NCI-H774 (cell line): ENCODE measurements at regions not wholly inside any gene's neighbourhood (a gene's known extent, or its start where the extent isn't known, plus 50 kb on each side); places are given as distances from the start of the nearest gene placed in this dataset.
"Not testable (repeated sequence)": the region's sequence is repeated elsewhere in the genome, so short reads cannot be mapped to it uniquely, and the experiment has no call there.

Experiments
- DNase-seq: peaks from one replicate; lab custom pipeline; 2025; lab: John Stamatoyannopoulos, UW

DNA sequence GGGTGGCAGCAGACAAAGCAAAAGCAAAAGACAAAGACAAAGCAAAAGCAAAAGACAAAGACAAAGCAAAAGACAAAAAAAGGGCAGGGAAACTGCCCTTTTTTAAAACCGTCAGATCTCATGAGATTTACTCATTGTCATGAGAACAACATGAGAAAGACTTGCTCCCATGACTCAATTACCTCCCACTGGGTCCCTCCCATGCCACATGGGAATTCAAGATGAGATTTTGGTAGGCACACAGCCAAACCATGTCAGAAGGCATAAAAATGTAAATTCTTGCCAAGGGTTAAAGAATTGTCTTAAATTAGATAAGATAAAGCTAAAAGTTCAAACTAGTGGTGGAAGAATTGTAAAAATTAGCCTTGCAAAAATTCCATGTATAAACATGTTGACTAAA lies 419.7 kb downstream of the TRAM1L1 start:
- no peak for DNase-seq

DNA sequence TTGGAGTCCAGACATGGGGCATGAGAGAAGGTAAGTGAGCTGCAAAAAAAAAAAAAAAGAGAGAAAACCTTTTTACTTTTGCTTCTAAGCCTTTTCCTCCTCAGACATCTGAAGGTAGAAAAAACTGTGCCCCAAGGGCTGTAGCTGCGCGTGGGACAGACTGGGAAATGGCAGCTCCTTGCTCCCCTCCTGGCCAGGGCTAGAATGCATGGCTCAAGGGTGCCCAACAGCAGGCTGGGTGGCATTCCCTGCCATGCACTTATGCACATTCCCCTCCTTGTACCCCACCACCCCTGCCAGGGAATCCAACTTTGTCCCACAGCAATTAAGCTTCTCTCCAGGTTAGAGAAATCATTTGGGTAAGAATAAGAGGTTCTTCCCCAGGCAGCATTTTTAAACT lies 421.2 kb downstream of the TRAM1L1 start:
- DNase-seq = no peak

DNA sequence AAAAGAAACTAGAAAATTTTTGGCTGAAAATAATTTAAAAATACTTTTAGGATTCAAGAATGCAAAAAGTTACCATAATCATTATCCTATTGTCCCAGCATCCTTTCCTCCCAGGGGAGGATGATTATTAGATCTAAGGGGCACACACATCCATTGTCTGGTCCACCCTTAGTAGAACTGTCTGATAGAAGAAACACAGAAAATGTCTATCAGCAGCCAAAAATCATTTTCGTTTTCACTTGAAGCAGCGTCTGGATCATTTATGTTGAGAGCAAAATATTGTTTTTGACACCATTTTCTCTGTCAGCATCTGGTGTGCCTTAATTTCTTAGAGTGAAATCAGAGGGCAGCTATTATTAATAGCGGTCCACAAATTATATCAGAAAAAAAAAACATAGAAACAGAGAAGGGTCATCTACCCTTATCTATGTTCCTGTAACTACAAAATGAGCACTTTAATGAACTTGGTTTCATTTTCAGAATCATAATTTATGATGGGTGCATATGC lies 446.3 kb downstream of the TRAM1L1 start:
- no peak for DNase-seq

DNA sequence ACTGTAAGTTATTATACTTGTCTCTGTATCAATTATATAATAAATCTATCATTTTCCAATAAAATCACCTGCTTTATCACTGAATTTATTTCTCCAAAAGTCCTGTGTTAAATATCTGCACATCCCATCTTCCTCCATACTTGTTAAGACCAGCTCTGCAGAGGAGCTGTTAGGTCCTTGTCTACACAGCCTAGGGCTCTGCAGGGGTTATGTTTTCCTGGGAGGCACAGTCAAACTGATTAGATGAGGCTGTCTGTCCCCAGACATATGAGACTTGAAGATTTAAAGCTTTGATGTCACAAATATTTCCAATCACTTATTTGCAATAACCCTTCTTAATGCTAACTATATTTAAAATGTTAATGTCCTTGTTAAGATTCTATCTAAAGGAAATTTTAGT lies 446.8 kb downstream of the TRAM1L1 start:
- no peak for DNase-seq

DNA sequence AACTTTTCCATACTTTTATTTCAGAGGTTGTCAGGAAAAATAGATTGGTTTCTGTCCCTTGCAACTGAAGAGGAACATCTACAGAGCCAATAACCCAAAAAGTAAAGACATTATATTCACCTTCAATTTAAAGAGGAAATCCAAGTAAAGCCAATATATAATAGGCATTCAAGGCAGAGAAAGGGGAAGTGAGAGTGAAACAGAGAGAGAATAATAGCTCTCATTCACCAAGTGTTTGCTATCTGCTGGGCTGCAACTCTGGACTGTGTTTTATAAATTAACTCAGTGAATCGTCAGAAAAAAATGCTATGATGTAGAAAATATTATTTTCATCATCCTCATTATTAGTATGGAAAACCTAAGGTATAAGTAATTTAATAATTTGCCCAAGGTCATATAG lies 448.5 kb downstream of the TRAM1L1 start:
- no peak for DNase-seq

DNA sequence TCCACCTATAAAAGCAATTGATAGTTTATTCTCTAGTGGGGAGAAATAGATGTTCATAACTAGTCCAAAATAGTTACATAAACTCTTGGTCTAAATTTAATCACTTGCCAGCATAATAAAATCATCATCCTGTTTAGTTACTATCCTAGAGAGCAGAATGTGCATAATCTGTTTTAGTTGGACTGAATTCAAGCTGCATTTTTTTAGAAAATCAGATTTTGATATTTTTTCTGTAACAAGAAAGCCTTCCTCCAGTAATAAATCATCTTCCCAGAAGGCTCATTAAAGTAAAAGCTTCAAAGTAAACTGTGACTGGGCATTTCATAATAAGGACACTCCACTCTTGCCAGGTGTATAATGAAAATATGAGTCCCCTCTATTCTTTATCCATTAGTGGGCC lies 453.1 kb downstream of the TRAM1L1 start:
- no peak for DNase-seq

DNA sequence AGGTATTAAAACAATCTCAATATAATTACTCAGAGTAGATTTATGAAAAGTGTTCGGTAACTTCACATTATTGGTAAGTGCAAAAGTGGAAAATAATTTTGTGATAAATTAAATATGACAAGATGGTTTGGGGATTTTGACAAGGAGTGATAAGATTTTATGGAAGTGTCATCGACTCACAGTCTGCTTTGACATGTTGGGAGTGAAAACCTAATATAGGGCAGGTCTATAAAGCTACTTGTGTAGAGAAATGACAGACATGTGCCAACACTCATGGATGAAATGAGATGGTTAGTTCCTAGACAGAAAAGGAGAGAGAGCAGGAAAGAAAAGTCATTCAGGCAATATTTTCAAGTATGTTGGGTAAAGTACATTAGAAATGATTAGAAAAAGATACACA lies 456.8 kb downstream of the TRAM1L1 start:
- no peak for DNase-seq

DNA sequence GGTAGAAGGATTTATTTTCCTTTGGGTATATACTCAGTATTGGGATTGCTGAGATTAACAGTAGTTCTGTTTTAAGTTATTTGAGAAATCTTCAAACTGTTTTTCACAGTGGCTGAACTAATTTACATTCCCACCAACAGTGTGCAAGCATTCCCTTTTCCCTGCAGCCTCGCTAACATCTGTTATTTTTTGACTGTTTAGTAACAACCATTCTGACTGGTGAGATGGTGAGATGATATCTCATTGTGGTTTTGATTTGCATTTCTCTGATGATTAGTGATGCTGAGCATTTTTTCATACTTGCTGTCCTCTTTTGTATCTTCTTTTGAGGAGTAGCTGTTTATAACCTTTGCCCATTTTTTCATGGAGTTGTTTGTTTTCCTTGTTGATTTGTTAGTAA lies 457.8 kb downstream of the TRAM1L1 start:
- DNase-seq = no peak

DNA sequence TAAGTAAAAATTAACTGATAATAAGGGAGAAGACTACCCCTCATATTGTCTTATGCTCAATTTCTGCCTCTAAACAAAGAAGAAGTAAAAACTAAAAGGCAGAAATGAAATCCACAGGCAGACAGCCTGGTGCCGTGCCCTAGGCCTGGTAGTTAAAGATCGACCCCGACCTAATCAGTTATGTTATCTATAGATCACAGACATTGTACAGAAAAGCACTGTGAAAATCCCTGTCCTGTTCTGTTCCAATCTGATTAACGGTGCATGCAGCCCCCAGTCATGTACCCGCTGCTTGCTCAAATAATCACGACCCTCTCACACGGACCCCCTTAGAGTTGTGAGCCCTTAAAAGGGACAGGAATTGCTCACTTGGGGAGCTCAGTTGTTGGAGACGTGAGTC lies 465.9 kb downstream of the TRAM1L1 start:
- DNase-seq = not testable (repeated sequence)

DNA sequence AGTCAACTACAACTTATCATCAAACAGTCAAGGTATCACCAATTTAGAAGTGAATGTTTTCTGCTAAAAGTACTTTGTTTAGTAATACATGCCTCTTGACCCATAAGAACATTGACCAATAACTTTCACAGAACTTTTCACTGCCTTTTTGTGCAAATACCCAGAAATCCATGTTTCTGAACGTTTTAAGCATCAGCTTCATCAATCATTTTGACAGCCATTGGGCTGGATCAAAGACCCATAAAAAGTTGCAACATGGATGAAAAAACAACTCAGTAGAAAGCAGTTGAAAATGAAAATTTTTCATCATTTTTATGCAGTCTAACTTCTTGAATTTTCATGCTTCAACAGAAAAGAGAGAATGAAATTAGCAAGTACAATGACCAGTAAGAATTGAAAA lies 466.7 kb downstream of the TRAM1L1 start:
- DNase-seq = no peak

DNA sequence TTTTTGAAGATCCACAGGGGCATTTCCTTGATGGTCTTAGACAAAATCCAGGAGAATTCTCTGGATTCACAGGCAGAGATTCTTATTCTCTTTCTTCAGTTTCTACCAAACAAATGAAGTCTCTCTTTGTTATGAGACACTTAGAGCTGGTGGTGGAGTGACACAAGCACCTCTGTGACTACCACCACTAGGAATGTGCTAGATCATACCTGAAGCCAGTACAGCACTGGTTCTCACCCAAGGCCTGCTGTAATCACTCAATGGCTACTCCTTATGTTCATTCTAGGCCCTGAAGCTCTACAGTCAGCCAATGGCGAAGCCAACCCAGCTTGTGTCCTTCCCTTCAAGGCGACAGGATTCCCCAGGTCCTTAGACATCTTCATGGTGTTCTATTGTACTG lies 482.3 kb downstream of the TRAM1L1 start:
- DNase-seq = no peak

DNA sequence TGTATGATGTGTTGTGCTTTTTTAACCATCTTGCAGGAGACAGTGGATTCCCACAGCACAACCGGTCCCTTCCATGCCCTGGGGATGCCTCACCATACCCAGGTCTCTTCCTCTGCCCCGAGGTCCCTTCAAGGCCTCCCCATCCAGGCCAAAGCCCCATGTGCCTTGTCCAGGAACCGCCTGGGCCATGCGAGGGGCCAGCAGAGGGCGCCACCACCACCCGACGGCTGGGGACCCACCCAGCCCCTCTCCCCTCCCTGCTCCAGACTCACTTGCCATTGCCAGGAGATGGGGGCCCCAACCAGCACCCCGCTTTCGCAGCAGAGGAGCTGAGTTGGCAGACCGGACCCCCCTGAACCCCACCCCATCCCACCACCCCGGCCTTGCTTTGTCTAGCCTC lies 485.5 kb downstream of the TRAM1L1 start:
- no peak for DNase-seq

DNA sequence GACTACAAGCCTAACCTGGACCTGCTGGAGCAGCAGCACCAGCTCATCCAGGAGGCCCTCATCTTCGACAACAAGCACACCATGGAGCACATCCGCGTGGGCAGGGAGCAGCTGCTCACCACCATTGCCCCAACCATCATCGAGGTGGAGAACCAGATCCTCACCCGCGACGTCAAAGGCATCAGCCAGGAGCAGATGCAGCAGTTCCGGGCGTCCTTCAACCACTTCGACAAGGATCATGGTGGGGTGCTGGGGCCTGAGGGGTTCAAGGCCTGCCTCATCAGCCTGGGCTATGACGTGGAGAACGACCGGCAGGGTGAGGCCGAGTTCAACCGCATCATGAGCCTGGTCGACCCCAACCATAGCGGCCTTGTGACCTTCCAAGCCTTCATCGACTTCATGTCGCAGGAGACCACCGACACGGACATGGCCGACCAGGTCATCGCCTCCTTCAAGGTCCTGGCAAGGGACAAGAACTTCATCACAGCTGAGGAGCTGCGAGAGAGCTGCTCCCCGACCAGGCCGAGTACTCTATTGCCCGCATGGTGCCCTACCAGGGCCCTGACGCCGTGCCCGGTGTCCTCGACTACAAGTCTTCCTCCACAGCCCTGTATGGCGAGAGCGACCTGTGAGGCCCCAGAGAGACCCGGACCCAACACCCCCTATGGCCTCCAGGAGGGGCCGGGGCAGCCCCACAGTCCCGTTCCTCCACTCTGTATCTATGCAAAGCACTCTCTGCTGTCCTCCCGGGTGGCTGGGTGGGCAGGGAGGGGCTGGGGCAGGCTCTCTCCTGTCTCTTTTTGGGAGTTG lies 486.2 kb downstream of the TRAM1L1 start:
- DNase-seq = no peak

DNA sequence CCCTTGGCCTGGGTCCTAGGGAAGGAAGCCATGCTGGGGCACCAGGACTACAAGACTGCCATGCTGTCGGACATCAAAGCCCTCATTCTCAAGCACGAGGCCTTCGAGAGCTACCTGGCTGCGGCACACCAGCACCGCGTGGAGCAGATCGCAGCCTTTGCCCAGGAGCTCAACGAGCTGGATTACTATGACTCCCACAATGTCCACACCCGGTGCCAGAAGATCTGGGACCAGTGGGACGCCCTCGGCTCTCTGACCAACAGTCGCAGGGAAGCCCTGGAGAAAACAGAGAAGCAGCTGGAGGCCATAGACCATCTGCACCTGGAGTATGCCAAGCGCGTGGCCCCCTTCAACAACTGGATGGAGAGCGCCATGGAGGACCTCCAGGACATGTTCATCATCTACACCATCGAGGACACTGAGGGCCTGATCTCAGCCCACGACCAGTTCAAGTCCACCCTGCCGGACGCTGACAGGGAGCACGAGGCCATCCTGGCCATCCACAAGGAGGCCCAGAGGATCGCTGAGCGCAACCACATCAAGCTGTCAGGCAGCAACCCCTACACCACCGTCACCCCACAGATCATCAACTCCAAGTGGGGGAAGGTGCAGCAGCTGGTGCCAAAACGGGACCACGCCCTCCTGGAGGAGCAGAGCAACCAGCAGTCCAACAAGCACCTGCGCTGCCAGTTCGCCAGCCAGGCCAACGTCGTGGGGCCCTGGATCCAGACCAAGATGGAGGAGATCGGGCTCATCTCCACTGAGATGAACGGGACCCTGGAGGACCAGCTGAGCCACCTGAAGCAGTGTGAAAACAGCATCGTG lies 487.0 kb downstream of the TRAM1L1 start:
- DNase-seq = no peak

DNA sequence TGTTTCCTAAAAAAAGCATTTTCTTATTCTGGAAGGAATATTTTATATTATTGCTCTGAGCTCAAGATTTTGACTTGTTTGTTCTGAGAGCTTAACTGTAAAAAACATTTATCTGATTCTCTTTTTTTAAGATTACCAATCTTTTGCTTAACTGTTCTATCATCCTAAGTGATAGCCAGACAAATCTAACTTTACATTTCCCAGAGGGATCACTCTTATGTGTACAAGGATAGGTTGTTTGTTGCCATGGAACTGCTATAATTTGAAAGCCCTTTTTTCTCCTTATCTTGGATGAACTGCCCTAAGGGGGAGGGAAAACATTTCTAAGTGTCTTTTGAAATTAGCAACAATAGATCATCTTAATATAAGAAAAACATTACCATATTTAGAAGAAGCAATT lies 494.7 kb downstream of the TRAM1L1 start:
- no peak for DNase-seq

DNA sequence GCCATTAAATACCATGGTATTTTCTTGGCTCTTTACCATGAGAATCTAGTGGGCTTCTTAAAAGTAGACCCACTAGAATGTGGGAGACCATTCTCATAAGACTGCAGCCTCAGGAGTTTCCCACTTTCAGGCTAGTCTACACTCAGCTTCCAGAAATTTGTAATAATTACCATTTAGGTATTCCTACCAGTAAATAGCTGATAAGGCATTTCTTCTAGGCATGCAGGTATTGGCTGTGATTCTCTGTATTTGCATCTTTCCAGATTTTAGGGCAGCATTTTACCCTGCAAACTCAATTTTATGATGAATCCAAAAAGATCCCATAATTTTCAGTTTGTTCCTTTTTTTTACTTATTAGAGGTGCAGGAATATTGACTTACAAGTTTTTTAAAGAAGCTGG lies 496.6 kb downstream of the TRAM1L1 start:
- DNase-seq = no peak

DNA sequence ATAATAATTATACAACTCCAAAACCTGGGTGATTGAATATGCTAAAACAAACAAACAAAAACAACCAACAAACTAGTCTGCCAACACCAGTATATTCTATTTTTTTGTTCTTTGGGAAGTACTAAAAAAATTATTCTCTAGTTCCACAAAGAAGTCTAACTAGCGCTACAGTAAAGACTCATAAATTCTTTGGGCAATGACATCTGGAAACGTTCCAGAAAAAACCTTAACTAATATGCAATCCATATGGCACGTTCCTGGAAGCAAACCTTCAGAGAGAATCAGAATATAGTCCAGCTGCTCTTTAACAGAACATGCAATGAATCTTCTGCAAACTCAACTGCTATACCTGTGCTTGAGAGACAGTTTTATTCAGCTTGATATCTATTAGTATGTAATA lies 500.1 kb downstream of the TRAM1L1 start:
- DNase-seq = no peak

DNA sequence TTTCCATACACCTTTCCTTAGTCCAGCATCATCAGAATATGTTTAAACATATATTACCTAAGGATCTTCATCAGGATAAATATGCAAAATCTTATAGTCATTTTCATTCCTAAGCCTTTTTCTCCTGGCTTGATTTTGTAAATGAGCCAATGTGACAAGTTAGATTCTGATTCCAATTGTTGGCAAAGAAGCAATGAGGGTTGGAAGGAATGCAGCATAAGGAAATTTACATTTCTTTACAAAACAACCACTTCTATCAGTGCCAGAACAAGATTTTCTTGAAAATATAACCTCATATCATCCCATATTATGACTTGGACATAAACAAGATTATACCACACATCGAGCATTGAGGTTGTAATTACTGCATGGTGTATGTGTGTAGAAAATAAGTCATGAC lies 508.1 kb downstream of the TRAM1L1 start:
- no peak for DNase-seq

DNA sequence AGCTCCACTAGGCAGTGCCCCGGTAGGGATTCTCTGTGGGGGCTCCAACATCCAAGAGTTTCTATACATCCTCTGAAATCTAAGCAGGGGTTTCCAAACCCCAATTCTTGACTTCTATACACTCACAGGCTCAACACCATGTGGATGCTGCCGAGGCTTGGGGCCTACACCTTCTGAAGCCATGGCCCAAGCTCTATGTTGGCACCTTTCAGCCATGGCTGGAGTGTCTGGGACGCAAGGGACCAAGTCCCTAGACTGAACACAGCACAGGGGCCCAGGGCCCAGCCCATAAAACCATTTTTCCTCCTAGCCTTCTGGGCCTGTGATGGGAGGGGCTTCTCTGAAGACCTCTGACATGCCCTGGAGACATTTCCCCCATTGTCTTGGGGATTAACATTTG lies 511.8 kb downstream of the TRAM1L1 start:
- no peak for DNase-seq

DNA sequence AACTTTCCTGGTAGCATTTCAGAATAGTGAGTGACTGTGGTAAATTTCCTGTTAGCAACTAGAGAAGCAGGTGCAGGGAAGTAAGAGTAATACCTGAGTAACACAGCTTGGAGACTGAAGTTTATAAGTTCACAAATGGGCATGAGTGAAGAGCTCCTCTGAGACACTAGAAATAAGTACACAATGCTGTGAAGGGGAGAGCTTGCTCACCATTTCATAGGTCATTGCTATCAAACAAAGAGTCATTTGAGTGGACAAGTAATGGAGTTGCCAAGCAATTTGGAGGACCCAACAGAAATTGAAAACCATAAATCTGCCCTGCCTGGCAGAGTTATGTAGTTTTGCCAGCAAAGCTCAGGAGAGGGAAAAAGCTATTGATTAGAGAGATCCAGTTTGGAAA lies 523.6 kb downstream of the TRAM1L1 start:
- no peak for DNase-seq

DNA sequence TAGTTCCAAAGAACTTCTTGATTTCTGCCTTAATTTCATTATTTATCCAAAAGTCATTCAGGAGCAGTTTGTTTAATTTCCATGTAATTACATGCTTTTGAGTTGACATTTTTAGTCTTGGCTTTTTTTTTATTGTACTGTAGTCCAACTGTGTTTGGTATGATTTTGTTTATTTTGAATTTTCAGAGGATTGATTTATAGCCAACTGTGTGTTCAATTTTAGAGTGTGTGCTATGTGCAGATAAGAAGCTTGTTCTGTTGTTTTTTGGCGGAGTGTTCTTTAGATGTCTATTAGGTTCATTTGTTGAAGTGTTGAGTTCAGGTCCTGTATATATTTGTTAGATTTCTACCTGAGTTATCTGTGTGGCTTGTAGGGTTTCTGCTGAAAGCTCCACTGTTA lies 533.6 kb downstream of the TRAM1L1 start:
- DNase-seq = no peak

DNA sequence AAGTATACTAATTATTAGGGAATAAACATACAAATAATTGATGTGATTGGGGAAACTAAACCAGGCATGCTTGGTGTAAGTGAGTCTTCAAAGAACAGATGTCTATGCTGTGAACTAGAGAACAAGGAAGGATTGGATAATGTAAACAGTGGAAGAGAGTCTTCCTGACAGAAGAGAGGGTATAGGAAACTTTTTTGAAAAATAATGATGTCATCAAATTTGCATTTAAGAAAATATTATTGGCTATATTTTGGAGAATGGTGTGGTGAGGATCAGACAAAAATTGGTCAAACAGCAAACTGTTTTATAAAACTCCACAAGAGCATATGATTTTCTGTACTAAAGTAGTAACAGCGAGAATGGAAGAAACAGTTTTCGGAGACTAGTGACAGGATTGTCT lies 537.7 kb downstream of the TRAM1L1 start:
- no peak for DNase-seq

DNA sequence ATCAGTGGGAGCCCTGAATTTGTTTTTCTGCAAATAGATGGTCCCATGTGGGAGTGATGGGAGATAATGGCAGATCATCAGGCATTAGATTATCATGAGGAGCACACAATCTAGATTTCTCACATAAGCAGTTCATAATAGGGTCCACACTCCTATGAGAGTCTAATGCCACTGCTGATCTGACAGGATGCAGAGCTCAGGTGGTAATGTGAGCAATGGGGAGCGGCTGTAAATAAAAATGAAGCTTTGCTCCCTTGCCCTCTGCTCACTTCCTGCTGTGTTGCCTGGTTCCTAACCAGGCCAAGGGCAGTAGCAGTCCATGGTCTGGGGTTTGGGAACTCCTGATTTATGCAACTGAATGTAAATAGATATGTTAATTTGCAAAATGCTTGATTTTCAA lies 538.6 kb downstream of the TRAM1L1 start:
- no peak for DNase-seq
